Transverse colon (tissue), 4 donors: ENCODE measurements at regions not wholly inside any gene's neighbourhood (a gene's known extent, or its start where the extent isn't known, plus 50 kb on each side); places are given as distances from the start of the nearest gene placed in this dataset.

Source experiments
- DNase-seq: peaks from one replicate; pipeline ENCODE4 v3.0.0-alpha.2; 2019
- H3K27ac ChIP-seq, 4 donors: fragments of 200-600 bp; sonication (generic); 2 replicates each; pipeline ENCODE4 v1.5.1; 2016 to 2018; ENCODE audit warnings: inconsistent platforms in 4 of 4
- H3K27me3 ChIP-seq: fragments of 200-600 bp; sonication (generic); 2 replicates; pipeline ENCODE4 v1.5.1; 2017; ENCODE audit warnings: inconsistent platforms
- H3K36me3 ChIP-seq, 4 donors: fragments of 200-600 bp; sonication (generic); 2 replicates each; pipeline ENCODE4 v1.5.1; 2017 to 2019; ENCODE audit warnings: inconsistent platforms in 4 of 4
- H3K4me1 ChIP-seq, 4 donors: fragments of 200-600 bp; sonication (generic); 2 replicates each; pipeline ENCODE4 v1.5.1; 2017 to 2020; ENCODE audit warnings: inconsistent platforms in 4 of 4
- H3K4me3 ChIP-seq, 4 donors: fragments of 200-600 bp; sonication (generic); 1 replicate in 1 of 4; 2 replicates in 3 of 4; pipeline versions ENCODE4 v1.5.1 to v1.6.1; 2017 to 2019; ENCODE audit warnings: inconsistent platforms in 4 of 4
- H3K9me3 ChIP-seq, 2 donors: fragments of 200-600 bp; sonication (generic); 2 replicates each; pipeline ENCODE4 v1.5.1; 2017 to 2019; ENCODE audit warnings: inconsistent platforms in 2 of 2
- EP300 ChIP-seq: sonication (generic); formaldehyde crosslinking; IDR thresholded peaks from one replicate; pipeline ENCODE4 v1.6.1; 2017; ENCODE audit warnings: antibody characterized with exemption, low read depth
- POLR2A ChIP-seq: fragments of 450-650 bp; IDR thresholded peaks from one replicate; pipeline ENCODE4 v1.6.1; 2016; ENCODE audit warnings: antibody characterized with exemption, mild to moderate bottlenecking, moderate library complexity
- POLR2AphosphoS5 ChIP-seq, 3 donors: sonication (generic); formaldehyde crosslinking; IDR thresholded peaks; one replicate each; pipeline ENCODE4 v1.6.1; 2016; ENCODE audit warnings: antibody characterized with exemption in 3 of 3
- WGBS, 2 donors: methylation state at CpG; one replicate each; pipeline ENCODE4 v1.1.5; 2018; ENCODE audit warnings: low coverage in 1 of 2; 5-methylcytosine and 5-hydroxymethylcytosine counted together
- in situ Hi-C, 4 donors: fragments of 200-750 bp; cut with MboI; loops; one replicate each; pipeline versions ENCODE4 v1.15.0 to v1.15.1; 2017; ENCODE audit warnings: low sequenced_read_pairs in 3 of 4, low pct_ligation_motif_present in 1 of 4, low pct_unique_long_range_greater_than_20kb in 1 of 4
- intact Hi-C: fragments of 100-400 bp; cut with DNase I; formaldehyde crosslinking; loops from one replicate; pipeline ENCODE4 v1.15.1; 2023; ENCODE audit warnings: low total_unique reads
- TF ChIP-seq, protein P1 (sequence below), 5 experiments: fragments of 200-600 bp in 3 of 5; fragments of 450-650 bp in 2 of 5; sonication (generic) in 3 of 5; IDR thresholded peaks; 1 replicate in 2 of 5; 2 replicates in 3 of 5; pipeline ENCODE4 v1.5.1; 2016 to 2017; ENCODE audit warnings: antibody characterized with exemption in 5 of 5, inconsistent platforms in 3 of 5, mild to moderate bottlenecking in 2 of 5, moderate library complexity in 1 of 5

DNA sequence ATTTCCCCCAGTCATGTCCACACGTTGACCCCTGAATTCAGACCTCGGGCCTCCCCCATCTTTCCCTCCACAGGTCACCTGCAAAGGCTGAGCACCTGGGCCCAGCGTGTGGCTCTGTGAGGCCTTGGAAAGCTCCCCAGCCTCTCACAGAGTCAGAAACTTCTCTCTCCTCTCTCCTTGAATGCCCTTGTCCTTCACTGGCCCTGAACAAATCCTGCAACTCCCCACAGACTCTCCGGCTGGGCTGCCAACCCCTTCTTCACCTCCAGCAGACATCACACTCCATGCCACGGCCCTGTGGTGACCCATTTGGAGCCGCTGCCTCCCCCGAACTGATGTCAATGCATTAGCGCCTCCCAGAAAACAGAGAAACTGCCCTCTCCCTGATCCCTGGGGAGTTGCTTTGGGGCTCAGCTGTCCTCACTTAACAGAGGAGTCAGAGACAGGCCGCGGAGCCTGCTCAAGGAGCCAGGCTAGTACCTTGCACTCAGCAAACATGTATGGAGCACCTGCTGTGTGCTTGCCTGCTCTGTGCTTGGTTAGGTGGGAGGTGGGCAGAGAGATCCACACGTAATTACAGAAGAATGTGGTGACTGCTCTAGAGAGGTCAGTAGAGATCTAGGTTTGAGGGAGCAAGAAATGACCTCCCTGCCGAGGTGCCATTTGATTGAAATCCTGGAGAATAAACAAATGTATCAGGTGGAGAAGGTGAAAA lies 99.2 kb upstream of the PWP1 start:
- in situ Hi-C loops (no loop called here), intact Hi-C loops (no loop called here)
- 88% methylated on average over 12 of the region's 12 CpGs; no CpG with 5 or more reads in 1 of the 2 donors for WGBS, 2 donors
- Histone ChIP-seq H3K36me3 (no peaks in the 10 kb centered on the region), H3K4me3 (no peak overlapping the region), H3K27ac (no peak overlapping the region), H3K9me3 (no peaks in the 10 kb centered on the region), H3K27me3 (peaks cover 8% of the 10 kb centered on the region), H3K4me1 (no peaks in the 10 kb centered on the region)
- no peak for DNase-seq
- TF ChIP-seq, protein P1, sequence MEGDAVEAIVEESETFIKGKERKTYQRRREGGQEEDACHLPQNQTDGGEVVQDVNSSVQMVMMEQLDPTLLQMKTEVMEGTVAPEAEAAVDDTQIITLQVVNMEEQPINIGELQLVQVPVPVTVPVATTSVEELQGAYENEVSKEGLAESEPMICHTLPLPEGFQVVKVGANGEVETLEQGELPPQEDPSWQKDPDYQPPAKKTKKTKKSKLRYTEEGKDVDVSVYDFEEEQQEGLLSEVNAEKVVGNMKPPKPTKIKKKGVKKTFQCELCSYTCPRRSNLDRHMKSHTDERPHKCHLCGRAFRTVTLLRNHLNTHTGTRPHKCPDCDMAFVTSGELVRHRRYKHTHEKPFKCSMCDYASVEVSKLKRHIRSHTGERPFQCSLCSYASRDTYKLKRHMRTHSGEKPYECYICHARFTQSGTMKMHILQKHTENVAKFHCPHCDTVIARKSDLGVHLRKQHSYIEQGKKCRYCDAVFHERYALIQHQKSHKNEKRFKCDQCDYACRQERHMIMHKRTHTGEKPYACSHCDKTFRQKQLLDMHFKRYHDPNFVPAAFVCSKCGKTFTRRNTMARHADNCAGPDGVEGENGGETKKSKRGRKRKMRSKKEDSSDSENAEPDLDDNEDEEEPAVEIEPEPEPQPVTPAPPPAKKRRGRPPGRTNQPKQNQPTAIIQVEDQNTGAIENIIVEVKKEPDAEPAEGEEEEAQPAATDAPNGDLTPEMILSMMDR (IDR thresholded peaks at IDR 0.05) = no peak
- TF ChIP-seq POLR2A (no peak), POLR2AphosphoS5 (IDR thresholded peaks at IDR 0.05) (no peak), EP300 (no peak)

- no peak overlapping the region for H3K4me3 ChIP-seq
- H3K9me3 ChIP-seq = peaks cover 5 to 7% of the 10 kb centered on the region in 2 donors
- in situ Hi-C loops (no loop called here), intact Hi-C loops (no loop called here)
- no peaks in the 10 kb centered on the region for H3K36me3 ChIP-seq
- no peak overlapping the region for H3K27ac ChIP-seq
- TF ChIP-seq POLR2A (no peak), POLR2AphosphoS5 (IDR thresholded peaks at IDR 0.05) (no peak)
- TF ChIP-seq, protein P1 (IDR thresholded peaks at IDR 0.05) = no peak
- no peak for DNase-seq
- no peaks in the 10 kb centered on the region for H3K4me1 ChIP-seq
- WGBS, 2 donors = 74 to 81% methylated on average over 3 of the region's 3 CpGs
- H3K27me3 ChIP-seq = no peaks in the 10 kb centered on the region
Measured at GRCh38 chr12:107590413-107590812, 95.2 kb upstream of the PWP1 start.

DNA sequence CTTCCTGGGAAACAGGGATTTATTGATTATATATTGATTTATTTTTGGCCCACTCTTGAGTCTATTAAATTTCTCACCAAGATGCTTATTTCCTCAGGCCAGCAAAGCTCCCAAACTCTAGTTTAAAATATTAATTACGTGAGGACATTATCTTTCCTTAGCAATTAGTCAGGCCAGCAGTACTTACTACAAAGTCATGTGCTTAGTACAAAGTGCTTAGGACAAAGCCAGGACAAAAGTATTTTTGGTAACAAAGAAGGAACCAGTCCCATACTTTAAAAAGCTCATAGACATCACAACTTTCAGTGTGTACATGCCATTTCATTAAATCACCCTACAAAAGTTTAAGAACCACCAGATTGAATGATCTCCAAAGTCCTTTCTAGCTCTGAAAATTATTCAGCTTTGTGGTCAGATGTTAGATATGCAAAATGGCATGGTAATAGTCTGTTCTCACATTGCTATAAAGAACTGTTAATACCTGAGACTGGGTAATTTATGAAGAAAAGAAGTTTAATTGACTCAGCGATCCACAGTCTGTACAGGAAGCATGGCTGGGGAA lies 94.7 kb upstream of the PWP1 start:
- no peaks in the 10 kb centered on the region for H3K36me3 ChIP-seq
- H3K27ac ChIP-seq = no peak overlapping the region
- intact Hi-C loops (no loop called here), in situ Hi-C loops (no loop called here)
- WGBS, 2 donors = 50 to 85% methylated on average over 1 to 2 of the region's 2 CpGs
- no peaks in the 10 kb centered on the region for H3K4me1 ChIP-seq
- H3K27me3 ChIP-seq = no peaks in the 10 kb centered on the region
- TF ChIP-seq EP300 = no peak
- no peak for TF ChIP-seq POLR2AphosphoS5 (IDR thresholded peaks at IDR 0.05)
- no peak for TF ChIP-seq POLR2A
- TF ChIP-seq, protein P1 (IDR thresholded peaks at IDR 0.05) = no peak
- H3K9me3 ChIP-seq = peaks cover 5 to 7% of the 10 kb centered on the region in 2 donors
- DNase-seq = no peak
- no peak overlapping the region for H3K4me3 ChIP-seq

DNA sequence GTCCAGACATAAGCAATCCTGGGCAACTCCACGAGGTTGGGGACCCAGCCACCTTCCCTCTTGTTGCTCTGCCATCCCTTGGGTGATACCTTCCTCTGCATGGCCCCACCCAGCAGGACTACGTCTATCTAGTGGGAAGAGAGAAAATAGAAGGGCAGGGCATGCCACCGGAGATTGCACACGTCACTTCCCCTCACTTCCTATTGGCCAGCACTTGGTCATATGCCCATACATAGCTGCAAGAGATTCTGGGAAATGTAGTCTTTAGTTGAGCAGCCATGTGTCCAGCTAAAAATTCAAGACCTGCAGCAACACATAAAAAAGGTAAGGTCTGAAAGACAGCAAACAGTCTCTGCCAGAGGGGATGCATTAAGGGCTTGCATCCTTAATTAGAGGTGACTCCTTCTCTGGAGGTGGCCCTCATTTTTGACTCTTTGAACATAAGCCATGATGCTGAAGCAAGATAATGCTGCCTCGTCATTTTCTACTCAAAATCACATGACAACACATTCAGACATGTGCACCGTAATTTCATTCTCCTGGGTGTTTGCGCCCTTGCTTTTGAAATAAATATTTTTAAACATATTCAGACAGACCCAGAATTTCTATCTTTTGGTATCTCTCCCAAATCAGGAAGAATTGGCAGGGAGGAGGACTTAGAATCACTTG lies 91.8 kb upstream of the PWP1 start:
- no peaks in the 10 kb centered on the region for H3K36me3 ChIP-seq
- no peaks in the 10 kb centered on the region for H3K4me1 ChIP-seq
- DNase-seq = no peak
- in situ Hi-C loops = no loop called here
- TF ChIP-seq, protein P1 (IDR thresholded peaks at IDR 0.05) = no peak
- TF ChIP-seq POLR2AphosphoS5 (IDR thresholded peaks at IDR 0.05) (no peak), POLR2A (no peak), EP300 (no peak)
- no peak overlapping the region for H3K4me3 ChIP-seq
- 72 to 96% methylated on average over 5 to 7 of the region's 7 CpGs for WGBS, 2 donors
- no peak overlapping the region for H3K27ac ChIP-seq
- intact Hi-C loops = no loop called here
- H3K9me3 ChIP-seq = peaks cover 5 to 7% of the 10 kb centered on the region in 2 donors
- no peaks in the 10 kb centered on the region for H3K27me3 ChIP-seq
